ENCODE measurements at regions not wholly inside any gene's neighbourhood (a gene's known extent, or its start where the extent isn't known, plus 50 kb on each side); places are given as distances from the start of the nearest gene placed in this dataset.

GRCh38 chr4:134695433-134695832 lies 493.8 kb upstream of the PABPC4L start:
- H3K27me3 ChIP-seq (replicated peaks in 1 of 7), result no peaks in the 10 kb centered on the region
- H3K27ac ChIP-seq, result no peak overlapping the region
- intact Hi-C loops (cut with DNase I; ENCODE audit: low total_unique reads), result no loop called here
- H3K9me3 ChIP-seq, result peaks cover 0 to 17% (median 12%) of the 10 kb centered on the region in 8 donors
- H3K4me1 ChIP-seq, result no peaks in the 10 kb centered on the region
- H3K4me3 ChIP-seq, result no peak overlapping the region
- no peak for DNase-seq
- H3K36me3 ChIP-seq, result no peaks in the 10 kb centered on the region
- TF ChIP-seq POLR2A (IDR thresholded peaks at IDR 0.05), result no peak
- 82 to 95% (median 88%) methylated on average over 1 of the region's 1 CpG for WGBS, 5 donors

- intact Hi-C loops (cut with DNase I; ENCODE audit: low total_unique reads), result no loop called here
- WGBS, 5 donors, result 89 to 93% (median 91%) methylated on average over 2 of the region's 2 CpGs
- DNase-seq, result no peak
- TF ChIP-seq CTCF (IDR thresholded peaks at IDR 0.05 in 8 of 11, conservative IDR thresholded peaks at IDR 0.05 in 3 of 11) (no peak), POLR2AphosphoS5 (IDR thresholded peaks at IDR 0.05) (no peak), POLR2A (IDR thresholded peaks at IDR 0.05) (no peak)
- Histone ChIP-seq H3K36me3 (no peaks in the 10 kb centered on the region), H3K4me1 (no peaks in the 10 kb centered on the region), H3K4me3 (no peak overlapping the region), H3K27ac (no peak overlapping the region), H3K9me3 (peaks cover 0 to 4% (median 0%) of the 10 kb centered on the region in 8 donors), H3K27me3 (replicated peaks in 1 of 7) (no peaks in the 10 kb centered on the region)
Observed at GRCh38 chr4:134691915-134692314, 490.3 kb upstream of the PABPC4L start.

GRCh38 chr4:134687646-134688628 lies 486.3 kb upstream of the PABPC4L start:
- Histone ChIP-seq H3K36me3 (no peaks in the 10 kb centered on the region), H3K27me3 (replicated peaks in 1 of 7) (no peaks in the 10 kb centered on the region), H3K27ac (no peak overlapping the region), H3K4me3 (no peak overlapping the region), H3K4me1 (no peaks in the 10 kb centered on the region), H3K9me3 (peaks cover 0 to 4% (median 0%) of the 10 kb centered on the region in 8 donors)
- intact Hi-C loops (cut with DNase I; ENCODE audit: low total_unique reads), result no loop called here
- no peak for TF ChIP-seq CTCF (IDR thresholded peaks at IDR 0.05 in 8 of 11, conservative IDR thresholded peaks at IDR 0.05 in 3 of 11)
- TF ChIP-seq POLR2AphosphoS5 (IDR thresholded peaks at IDR 0.05), result no peak
- TF ChIP-seq POLR2A (IDR thresholded peaks at IDR 0.05), result no peak
- DNase-seq, result peak; percentile 50
- 76 to 94% (median 80%) methylated on average over 5 of the region's 5 CpGs for WGBS, 5 donors

GRCh38 chr4:134677209-134677814 lies 475.7 kb upstream of the PABPC4L start:
- Histone ChIP-seq H3K36me3 (no peaks in the 10 kb centered on the region), H3K9me3 (no peaks in the 10 kb centered on the region), H3K27me3 (replicated peaks in 1 of 7) (no peaks in the 10 kb centered on the region), H3K27ac (no peak overlapping the region), H3K4me3 (no peak overlapping the region), H3K4me1 (no peaks in the 10 kb centered on the region)
- 76 to 88% (median 84%) methylated on average over 1 of the region's 1 CpG for WGBS, 5 donors
- TF ChIP-seq POLR2AphosphoS5 (IDR thresholded peaks at IDR 0.05) (no peak), POLR2A (IDR thresholded peaks at IDR 0.05) (no peak), CTCF (IDR thresholded peaks at IDR 0.05 in 8 of 11, conservative IDR thresholded peaks at IDR 0.05 in 3 of 11) (no peak)
- intact Hi-C loops (cut with DNase I; ENCODE audit: low total_unique reads), result no loop called here
- no peak for DNase-seq
